ENCODE measurements at regions not wholly inside any gene's neighbourhood (a gene's known extent, or its start where the extent isn't known, plus 50 kb on each side); places are given as distances from the start of the nearest gene placed in this dataset.

GRCh38 chr3:3307491-3307890 lies 128.0 kb upstream of the CRBN start:
- Histone ChIP-seq H3K27ac (no peak overlapping the region), H3K4me3 (no peak overlapping the region), H3K9me3 (no peaks in the 10 kb centered on the region), H3K27me3 (no peaks in the 10 kb centered on the region), H3K36me3 (no peaks in the 10 kb centered on the region), H3K4me1 (no peaks in the 10 kb centered on the region)
- WGBS = 61% methylated on average over 4 of the region's 4 CpGs
- TF ChIP-seq POLR2AphosphoS5 (IDR thresholded peaks at IDR 0.05) (no peak), CTCF (IDR thresholded peaks at IDR 0.05) (no peak), EP300 (IDR thresholded peaks at IDR 0.05) (no peak), POLR2A (IDR thresholded peaks at IDR 0.05) (no peak)
- no peak for DNase-seq (ENCODE audit: low spot score in 2 of 2)

- TF ChIP-seq POLR2AphosphoS5 (IDR thresholded peaks at IDR 0.05) (no peak), EP300 (IDR thresholded peaks at IDR 0.05) (no peak), POLR2A (IDR thresholded peaks at IDR 0.05) (no peak), CTCF (IDR thresholded peaks at IDR 0.05) (no peak)
- no peak for DNase-seq (ENCODE audit: low spot score in 2 of 2)
- Histone ChIP-seq H3K4me1 (no peaks in the 10 kb centered on the region), H3K27ac (no peak overlapping the region), H3K36me3 (no peaks in the 10 kb centered on the region), H3K9me3 (no peaks in the 10 kb centered on the region), H3K27me3 (no peaks in the 10 kb centered on the region), H3K4me3 (no peak overlapping the region)
- WGBS = 90% methylated on average over 1 of the region's 1 CpG
Measured at GRCh38 chr3:3305841-3306240, 126.3 kb upstream of the CRBN start.

- Histone ChIP-seq H3K27me3 (no peaks in the 10 kb centered on the region), H3K27ac (no peak overlapping the region), H3K9me3 (no peaks in the 10 kb centered on the region), H3K36me3 (no peaks in the 10 kb centered on the region), H3K4me3 (no peak overlapping the region), H3K4me1 (no peaks in the 10 kb centered on the region)
- DNase-seq (ENCODE audit: low spot score in 2 of 2) = no peak
- TF ChIP-seq CTCF (IDR thresholded peaks at IDR 0.05) (no peak), POLR2A (IDR thresholded peaks at IDR 0.05) (no peak), POLR2AphosphoS5 (IDR thresholded peaks at IDR 0.05) (no peak)
- WGBS = 62% methylated on average over 5 of the region's 5 CpGs
Measured at GRCh38 chr3:3305084-3305483, 125.6 kb upstream of the CRBN start.

- Histone ChIP-seq H3K36me3 (no peaks in the 10 kb centered on the region), H3K4me1 (no peaks in the 10 kb centered on the region), H3K4me3 (no peak overlapping the region), H3K27me3 (no peaks in the 10 kb centered on the region), H3K27ac (no peak overlapping the region), H3K9me3 (no peaks in the 10 kb centered on the region)
- TF ChIP-seq EP300 (IDR thresholded peaks at IDR 0.05) (no peak), POLR2AphosphoS5 (IDR thresholded peaks at IDR 0.05) (no peak), POLR2A (IDR thresholded peaks at IDR 0.05) (no peak), CTCF (IDR thresholded peaks at IDR 0.05) (no peak)
- 40% methylated on average over 4 of the region's 4 CpGs for WGBS
- no peak for DNase-seq (ENCODE audit: low spot score in 2 of 2)
Measured at GRCh38 chr3:3303636-3304035, 124.1 kb upstream of the CRBN start.

- TF ChIP-seq POLR2AphosphoS5 (IDR thresholded peaks at IDR 0.05) (no peak), POLR2A (IDR thresholded peaks at IDR 0.05) (no peak), CTCF (IDR thresholded peaks at IDR 0.05) (no peak)
- Histone ChIP-seq H3K36me3 (no peaks in the 10 kb centered on the region), H3K9me3 (no peaks in the 10 kb centered on the region), H3K4me1 (no peaks in the 10 kb centered on the region), H3K4me3 (no peak overlapping the region), H3K27ac (no peak overlapping the region), H3K27me3 (no peaks in the 10 kb centered on the region)
- DNase-seq (ENCODE audit: low spot score in 2 of 2) = no peak
- 40% methylated on average over 3 of the region's 3 CpGs for WGBS
Measured at GRCh38 chr3:3302964-3303363, 123.5 kb upstream of the CRBN start.
